Activated naive CD4-positive, alpha-beta T cell treated with anti-CD3 and anti-CD28 coated beads for 36 hours (primary cell): ENCODE measurements at regions not wholly inside any gene's neighbourhood (a gene's known extent, or its start where the extent isn't known, plus 50 kb on each side); places are given as distances from the start of the nearest gene placed in this dataset.

ENCODE experiments used
- CTCF ChIA-PET: fragments of 350-600 bp; sonication (Branson Sonifier 250); formaldehyde crosslinking; loops from one replicate; lab custom pipeline; 2021; ENCODE audit warnings: antibody characterized with exemption; lab: Charles Lee
- DNase-seq: peaks from one replicate; pipeline ENCODE4 v3.0.0-alpha.2; 2020
- H3K27ac Mint-ChIP-seq: one replicate; pipeline ENCODE4 v1.8.0; 2021; ENCODE audit warnings: mild to moderate bottlenecking, mixed read lengths
- H3K27me3 Mint-ChIP-seq: one replicate; pipeline ENCODE4 v1.8.0; 2021; ENCODE audit warnings: low read depth, mixed read lengths
- H3K36me3 Mint-ChIP-seq: one replicate; pipeline ENCODE4 v1.8.0; 2021; ENCODE audit warnings: low read depth, mixed read lengths
- H3K4me1 Mint-ChIP-seq: one replicate; pipeline ENCODE4 v1.8.0; 2021; ENCODE audit warnings: low read depth, mixed read lengths
- H3K4me3 Mint-ChIP-seq: one replicate; pipeline ENCODE4 v1.8.0; 2021; ENCODE audit warnings: mild to moderate bottlenecking, moderate library complexity, mixed read lengths
- H3K9me3 Mint-ChIP-seq: one replicate; pipeline ENCODE4 v1.8.0; 2021; ENCODE audit warnings: mixed read lengths
- intact Hi-C: fragments of 100-400 bp; cut with micrococcal nuclease; formaldehyde crosslinking; loops from one replicate; pipeline ENCODE4 v1.15.1; 2023

DNA sequence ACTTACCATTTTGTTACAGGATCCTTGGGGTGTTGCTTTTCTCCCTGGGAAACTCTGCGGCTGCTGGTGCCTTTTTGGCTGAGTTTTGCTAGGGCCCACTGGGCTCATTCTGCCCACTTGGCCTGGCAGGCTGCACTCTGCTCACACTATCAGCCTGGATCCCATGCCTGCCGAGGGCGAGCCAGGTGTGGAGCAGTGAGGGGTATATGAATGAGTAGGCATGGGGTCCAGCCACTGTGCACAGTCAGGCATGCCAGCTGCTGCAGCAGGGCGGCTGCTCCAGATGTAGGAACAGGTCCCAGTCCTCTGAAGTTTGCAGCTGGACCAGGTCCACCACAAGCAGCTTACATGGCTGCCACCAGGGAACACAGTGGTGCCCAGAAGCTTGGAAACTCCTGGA is 136.4 kb upstream of the CNTN3 start:
- Mint-ChIP-seq H3K4me3 (no peak overlapping the region), H3K4me1 (no peaks in the 10 kb centered on the region), H3K27me3 (no peaks in the 10 kb centered on the region), H3K27ac (no peak overlapping the region), H3K9me3 (peaks cover 9% of the 10 kb centered on the region), H3K36me3 (no peaks in the 10 kb centered on the region)
- intact Hi-C loops, result no loop called here
- DNase-seq, result no peak
- CTCF ChIA-PET, result no interaction called here

DNA sequence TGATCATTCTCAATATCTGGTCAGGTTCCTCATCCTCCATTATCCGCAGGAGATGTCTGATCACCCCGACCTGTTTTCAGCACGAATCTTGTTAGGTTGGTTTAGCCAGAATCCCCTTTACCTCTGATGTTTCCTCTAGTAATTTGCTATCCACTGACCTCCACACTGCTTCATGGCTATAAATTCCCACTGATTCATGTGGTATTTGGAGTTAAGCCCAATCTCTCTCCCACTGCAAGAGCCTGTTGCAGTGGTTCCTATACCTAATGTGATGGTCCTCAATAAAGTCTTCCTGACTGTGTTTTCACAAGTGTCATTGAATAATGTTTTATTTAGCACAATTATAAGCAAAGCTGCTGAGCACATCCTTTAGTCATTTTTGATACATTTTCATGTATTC is 124.8 kb upstream of the CNTN3 start:
- no peak for DNase-seq
- no peaks in the 10 kb centered on the region for H3K4me1 Mint-ChIP-seq
- H3K36me3 Mint-ChIP-seq, result no peaks in the 10 kb centered on the region
- CTCF ChIA-PET, result no interaction called here
- H3K9me3 Mint-ChIP-seq, result peaks cover 8% of the 10 kb centered on the region
- no peak overlapping the region for H3K27ac Mint-ChIP-seq
- intact Hi-C loops, result no loop called here
- H3K4me3 Mint-ChIP-seq, result no peak overlapping the region
- H3K27me3 Mint-ChIP-seq, result no peaks in the 10 kb centered on the region

GRCh38 chr3:74722211-74722610 is 107.8 kb upstream of the CNTN3 start:
- DNase-seq, result no peak
- Mint-ChIP-seq H3K9me3 (peaks cover 10% of the 10 kb centered on the region), H3K36me3 (no peaks in the 10 kb centered on the region), H3K27me3 (no peaks in the 10 kb centered on the region), H3K27ac (no peak overlapping the region), H3K4me3 (no peak overlapping the region), H3K4me1 (no peaks in the 10 kb centered on the region)
- CTCF ChIA-PET, result no interaction called here
- intact Hi-C loops, result no loop called here

GRCh38 chr3:74713977-74714376 is 99.5 kb upstream of the CNTN3 start:
- no peak overlapping the region for H3K4me3 Mint-ChIP-seq
- DNase-seq, result no peak
- H3K4me1 Mint-ChIP-seq, result no peaks in the 10 kb centered on the region
- CTCF ChIA-PET, result no interaction called here
- intact Hi-C loops, result no loop called here
- no peaks in the 10 kb centered on the region for H3K36me3 Mint-ChIP-seq
- no peak overlapping the region for H3K27ac Mint-ChIP-seq
- peaks cover 13% of the 10 kb centered on the region for H3K9me3 Mint-ChIP-seq
- no peaks in the 10 kb centered on the region for H3K27me3 Mint-ChIP-seq

- Mint-ChIP-seq H3K27me3 (no peaks in the 10 kb centered on the region), H3K36me3 (no peaks in the 10 kb centered on the region)
- CTCF ChIA-PET, result no interaction called here
These were observed 97.6 kb upstream of the CNTN3 start for GRCh38 chr3:74711913-74712512.

DNA sequence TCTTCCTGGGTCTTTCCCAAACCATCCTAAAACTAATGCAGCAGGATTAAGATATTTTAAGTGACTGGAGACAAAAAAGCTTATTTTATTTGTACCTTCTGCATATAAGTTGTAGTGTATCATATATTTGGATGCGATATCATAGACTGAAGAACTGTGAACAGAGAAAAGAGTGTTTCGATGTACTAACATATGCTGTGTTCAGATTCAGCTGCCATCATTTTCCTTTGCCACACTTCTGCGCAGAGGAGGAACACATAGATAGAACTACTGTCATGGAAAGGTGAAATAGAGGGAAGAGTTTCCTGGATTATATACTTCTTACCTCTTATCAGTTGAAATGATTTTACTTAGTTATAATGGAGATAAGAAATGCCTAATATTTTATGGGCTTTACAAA is 95.5 kb upstream of the CNTN3 start:
- CTCF ChIA-PET, result no interaction called here
- intact Hi-C loops, result no loop called here
- Mint-ChIP-seq H3K9me3 (peaks cover 14% of the 10 kb centered on the region), H3K4me1 (no peaks in the 10 kb centered on the region), H3K4me3 (no peak overlapping the region), H3K36me3 (no peaks in the 10 kb centered on the region), H3K27me3 (no peaks in the 10 kb centered on the region), H3K27ac (no peak overlapping the region)
- DNase-seq, result no peak

More at GRCh38 chr3:74711913-74712512, 97.6 kb upstream of the CNTN3 start:
- H3K4me1 Mint-ChIP-seq, result no peaks in the 10 kb centered on the region
- H3K9me3 Mint-ChIP-seq, result peaks cover 11% of the 10 kb centered on the region
- DNase-seq, result no peak
- no peak overlapping the region for H3K4me3 Mint-ChIP-seq
- no peak overlapping the region for H3K27ac Mint-ChIP-seq
- intact Hi-C loops, result no loop called here

GRCh38 chr3:74693696-74694393 is 79.4 kb upstream of the CNTN3 start:
- Mint-ChIP-seq H3K4me1 (no peaks in the 10 kb centered on the region), H3K4me3 (no peak overlapping the region), H3K36me3 (no peaks in the 10 kb centered on the region), H3K27ac (no peak overlapping the region), H3K9me3 (peaks cover 9% of the 10 kb centered on the region), H3K27me3 (no peaks in the 10 kb centered on the region)
- CTCF ChIA-PET, result no interaction called here
- intact Hi-C loops, result no loop called here
- no peak for DNase-seq

DNA sequence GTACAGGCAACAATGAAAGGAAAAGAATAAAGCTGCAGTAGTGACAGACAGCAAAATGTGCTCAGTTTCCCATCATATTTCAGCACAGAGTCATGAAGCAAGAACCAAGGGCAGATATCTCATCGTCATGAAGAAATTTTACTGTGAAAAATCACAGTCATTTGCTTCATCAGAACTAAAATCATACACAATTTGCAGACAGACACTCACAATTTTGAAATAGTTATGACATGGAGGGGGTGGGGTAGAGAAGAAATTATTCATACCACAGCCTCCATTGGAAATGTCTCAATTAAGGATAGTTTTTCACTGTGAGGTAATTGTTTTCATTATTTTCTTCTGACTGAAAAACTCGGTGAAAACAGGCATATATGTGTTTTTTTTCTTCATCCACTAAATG is 78.8 kb upstream of the CNTN3 start:
- peaks cover 11% of the 10 kb centered on the region for H3K9me3 Mint-ChIP-seq
- intact Hi-C loops, result no loop called here
- no peak overlapping the region for H3K4me3 Mint-ChIP-seq
- no peaks in the 10 kb centered on the region for H3K36me3 Mint-ChIP-seq
- H3K27ac Mint-ChIP-seq, result no peak overlapping the region
- no peaks in the 10 kb centered on the region for H3K4me1 Mint-ChIP-seq
- CTCF ChIA-PET, result no interaction called here
- no peak for DNase-seq
- H3K27me3 Mint-ChIP-seq, result no peaks in the 10 kb centered on the region

- Mint-ChIP-seq H3K27me3 (no peaks in the 10 kb centered on the region), H3K27ac (no peak overlapping the region), H3K4me3 (no peak overlapping the region), H3K9me3 (peaks cover 13% of the 10 kb centered on the region), H3K36me3 (no peaks in the 10 kb centered on the region), H3K4me1 (no peaks in the 10 kb centered on the region)
- CTCF ChIA-PET, result no interaction called here
- intact Hi-C loops, result no loop called here
- DNase-seq, result no peak
These were observed 77.5 kb upstream of the CNTN3 start for GRCh38 chr3:74691946-74692345.

DNA sequence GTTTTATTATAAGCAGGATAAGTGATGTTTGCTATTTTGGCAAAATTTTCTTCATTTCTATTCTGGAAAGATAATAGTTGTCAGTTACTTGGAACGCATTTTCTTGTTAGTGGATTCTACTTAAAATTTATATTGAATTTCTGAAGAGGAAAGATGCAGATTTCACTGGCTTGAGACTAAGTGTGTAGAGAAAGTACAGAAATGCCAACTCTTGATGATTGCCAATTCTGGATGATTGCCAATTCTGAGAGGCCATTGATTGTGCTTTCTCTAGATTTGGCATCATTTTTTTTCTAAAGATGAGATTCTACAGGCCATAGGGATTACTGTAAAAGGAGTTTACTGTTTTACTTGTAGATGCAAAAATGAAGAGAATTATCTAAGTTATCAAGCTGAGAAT is 58.9 kb upstream of the CNTN3 start:
- CTCF ChIA-PET, result no interaction called here
- Mint-ChIP-seq H3K27ac (no peak overlapping the region), H3K4me3 (no peak overlapping the region), H3K27me3 (no peaks in the 10 kb centered on the region), H3K4me1 (no peaks in the 10 kb centered on the region), H3K36me3 (no peaks in the 10 kb centered on the region), H3K9me3 (peaks cover 5% of the 10 kb centered on the region)
- intact Hi-C loops, result no loop called here
- no peak for DNase-seq

- CTCF ChIA-PET, result no interaction called here
- Mint-ChIP-seq H3K4me1 (no peaks in the 10 kb centered on the region), H3K27ac (no peak overlapping the region), H3K4me3 (no peak overlapping the region), H3K36me3 (no peaks in the 10 kb centered on the region), H3K9me3 (peaks cover 13% of the 10 kb centered on the region), H3K27me3 (no peaks in the 10 kb centered on the region)
- DNase-seq, result no peak
- intact Hi-C loops, result no loop called here
These were observed 50.1 kb upstream of the CNTN3 start for GRCh38 chr3:74664606-74665005.
